ENCODE measurements at regions not wholly inside any gene's neighbourhood (a gene's known extent, or its start where the extent isn't known, plus 50 kb on each side); places are given as distances from the start of the nearest gene placed in this dataset.

- TF ChIP-seq GATA3 (IDR thresholded peaks at IDR 0.05; ENCODE audit: low read depth, low read length) (no peak), GATA2 (IDR thresholded peaks at IDR 0.05; ENCODE audit: low read depth, low read length) (no peak)
Measured at GRCh38 chr4:31343061-31343460, 622.9 kb downstream of the PCDH7 start.

Data from SH-SY5Y (cell line).